ENCODE measurements at regions not wholly inside any gene's neighbourhood (a gene's known extent, or its start where the extent isn't known, plus 50 kb on each side); places are given as distances from the start of the nearest gene placed in this dataset.

DNA sequence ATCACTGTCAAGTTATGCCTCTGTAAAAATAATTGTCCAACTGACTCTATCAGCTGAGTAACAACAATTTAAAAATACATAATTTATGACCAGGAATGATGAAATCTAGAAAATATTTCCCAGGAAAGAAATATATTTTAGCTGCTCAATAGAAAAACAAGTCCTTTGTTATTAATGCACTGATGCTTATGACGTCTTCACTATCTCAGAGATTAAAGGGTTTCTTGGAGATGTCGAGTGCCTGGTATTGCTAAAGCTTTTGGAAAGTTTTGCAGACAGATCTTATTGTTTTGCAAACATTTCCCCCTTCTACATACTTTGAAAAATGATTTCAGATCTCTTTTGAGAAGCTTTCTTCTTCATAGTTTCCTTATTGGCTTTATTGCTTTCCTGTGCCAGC lies 154.6 kb upstream of the RPS6KA3 start:
- peaks cover 26% of the 10 kb centered on the region for H3K4me1 Mint-ChIP-seq
- no peak overlapping the region for H3K27ac Mint-ChIP-seq
- H3K4me3 Mint-ChIP-seq, result no peak overlapping the region
- no peaks in the 10 kb centered on the region for H3K27me3 Mint-ChIP-seq
- H3K36me3 Mint-ChIP-seq, result peaks cover 2% of the 10 kb centered on the region
- DNase-seq, result no peak
- peaks cover 1% of the 10 kb centered on the region for H3K9me3 Mint-ChIP-seq

DNA sequence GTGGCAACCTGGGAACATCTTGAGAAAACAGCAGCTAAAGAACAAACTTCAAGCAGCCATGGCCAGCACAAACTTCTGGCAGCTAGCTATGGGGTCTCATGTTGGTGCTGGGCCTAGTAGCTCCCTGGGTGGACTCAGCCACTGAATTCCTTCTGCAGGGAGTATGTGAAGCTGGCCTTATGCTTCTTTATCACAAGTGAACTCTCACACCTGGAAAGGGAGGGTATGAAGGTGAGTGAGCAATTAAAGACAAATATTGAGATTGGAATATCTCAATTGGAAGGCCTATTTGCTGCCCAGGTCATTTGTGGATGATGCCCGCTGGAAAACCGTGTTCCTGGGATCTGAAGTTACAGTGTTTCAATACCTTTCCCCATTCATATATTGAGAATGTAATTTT lies 153.3 kb upstream of the RPS6KA3 start:
- Mint-ChIP-seq H3K9me3 (peaks cover 1% of the 10 kb centered on the region), H3K36me3 (peaks cover 2% of the 10 kb centered on the region), H3K27me3 (no peaks in the 10 kb centered on the region), H3K27ac (no peak overlapping the region), H3K4me1 (peaks cover 26% of the 10 kb centered on the region), H3K4me3 (no peak overlapping the region)
- DNase-seq, result no peak

DNA sequence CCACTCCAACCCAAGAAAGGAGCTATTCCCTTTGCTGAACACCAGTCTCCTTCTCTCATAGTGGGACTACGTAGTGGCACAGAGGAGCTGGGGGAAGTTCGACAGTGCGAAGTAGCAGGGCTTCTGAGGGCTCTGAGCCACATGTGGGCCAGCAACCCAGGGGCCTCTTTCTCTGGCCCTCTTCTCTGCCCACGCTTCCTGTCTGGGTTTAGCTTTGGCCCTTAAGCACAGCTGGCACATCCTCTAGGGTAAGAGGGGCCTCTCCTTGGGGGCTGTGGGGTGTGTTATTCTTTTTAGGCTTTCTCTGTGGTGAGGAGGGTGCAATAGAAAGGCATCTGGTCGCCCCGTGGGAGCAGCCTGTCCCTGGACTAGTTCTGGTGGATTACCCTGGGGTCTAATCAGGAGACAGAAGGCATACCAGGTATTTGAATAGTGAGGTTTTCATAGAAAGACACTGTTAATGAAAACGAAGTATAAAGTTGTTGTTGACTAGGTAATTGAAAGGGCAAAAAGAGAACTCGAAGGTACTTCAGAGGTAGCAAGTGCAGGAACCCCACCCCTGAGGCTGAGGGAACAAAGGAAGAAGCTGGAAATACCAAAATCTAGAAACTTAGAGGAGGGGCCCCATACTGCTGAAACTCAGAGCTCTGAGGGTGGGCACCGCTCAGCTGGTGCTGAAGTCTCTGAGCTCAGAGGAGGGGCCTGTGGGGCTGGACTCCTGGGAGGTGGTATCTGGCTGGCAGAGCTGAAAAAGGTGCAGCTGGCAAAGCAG lies 151.9 kb upstream of the RPS6KA3 start:
- H3K4me1 Mint-ChIP-seq, result peaks cover 41% of the 10 kb centered on the region
- peak; percentile 21 for DNase-seq
- peak overlapping the region; percentile 81 for H3K27ac Mint-ChIP-seq
- peak overlapping the region; percentile 47 for H3K4me3 Mint-ChIP-seq
- no peaks in the 10 kb centered on the region for H3K36me3 Mint-ChIP-seq
- H3K27me3 Mint-ChIP-seq, result no peaks in the 10 kb centered on the region
- no peaks in the 10 kb centered on the region for H3K9me3 Mint-ChIP-seq

DNA sequence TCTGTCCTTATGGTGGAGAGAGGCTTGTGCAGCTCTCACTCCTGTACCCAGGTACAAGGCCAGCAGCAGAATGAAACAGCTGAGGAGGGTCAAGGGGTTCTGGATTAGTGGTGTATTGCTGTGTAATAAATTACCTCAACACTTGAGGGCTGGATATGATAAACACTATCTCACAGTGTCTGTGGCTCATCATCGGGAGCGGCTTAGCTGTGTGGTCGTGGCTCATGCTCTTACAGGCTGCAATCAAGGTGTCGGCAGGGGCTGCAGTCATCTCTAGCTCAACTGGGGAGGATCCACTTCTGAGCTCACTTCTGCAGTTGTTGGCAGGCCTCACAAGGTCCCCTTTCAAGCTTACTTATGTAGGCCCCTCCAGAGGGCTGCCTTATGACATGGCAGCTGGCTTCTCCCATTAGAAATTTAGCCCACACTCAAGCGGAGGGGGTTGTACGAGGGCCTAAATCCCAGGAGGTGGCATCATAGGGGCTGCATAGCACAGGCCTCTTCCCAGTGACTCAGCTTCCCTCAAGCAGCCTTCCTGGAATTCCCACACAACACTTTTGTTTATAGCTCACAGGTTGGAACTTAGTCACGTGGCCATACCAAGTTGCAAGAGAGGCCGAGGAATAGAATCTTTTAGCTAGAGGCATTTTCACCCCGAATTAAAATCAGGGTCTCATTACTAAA lies 148.2 kb upstream of the RPS6KA3 start:
- peaks cover 44% of the 10 kb centered on the region for H3K4me1 Mint-ChIP-seq

DNA sequence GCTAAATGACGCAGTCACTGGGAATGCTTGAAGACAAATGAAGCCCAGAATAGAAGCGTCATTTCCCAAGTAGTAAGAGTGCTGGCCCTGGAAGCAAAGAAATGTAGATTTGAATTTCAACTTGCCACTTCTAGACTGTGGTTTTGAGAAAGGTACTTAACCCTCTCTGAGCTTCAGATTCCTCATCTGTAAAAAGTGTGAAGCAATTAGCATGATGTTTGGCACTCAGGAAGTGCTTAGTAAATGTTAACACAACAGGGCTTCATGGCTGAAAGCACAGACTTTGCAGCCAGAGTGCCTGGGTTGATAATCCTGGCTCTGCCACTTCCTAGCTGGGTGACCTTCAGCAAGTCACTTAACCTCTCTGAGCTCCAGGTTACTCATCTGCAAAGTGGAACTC lies 147.4 kb upstream of the RPS6KA3 start:
- H3K4me3 Mint-ChIP-seq, result no peak overlapping the region
- no peak overlapping the region for H3K27ac Mint-ChIP-seq

More for the DNA sequence above, 148.2 kb upstream of the RPS6KA3 start:
- no peak for DNase-seq
- Mint-ChIP-seq H3K9me3 (no peaks in the 10 kb centered on the region), H3K27ac (peak overlapping the region; percentile 25), H3K36me3 (peaks cover 5% of the 10 kb centered on the region), H3K4me3 (no peak overlapping the region), H3K27me3 (no peaks in the 10 kb centered on the region)

DNA sequence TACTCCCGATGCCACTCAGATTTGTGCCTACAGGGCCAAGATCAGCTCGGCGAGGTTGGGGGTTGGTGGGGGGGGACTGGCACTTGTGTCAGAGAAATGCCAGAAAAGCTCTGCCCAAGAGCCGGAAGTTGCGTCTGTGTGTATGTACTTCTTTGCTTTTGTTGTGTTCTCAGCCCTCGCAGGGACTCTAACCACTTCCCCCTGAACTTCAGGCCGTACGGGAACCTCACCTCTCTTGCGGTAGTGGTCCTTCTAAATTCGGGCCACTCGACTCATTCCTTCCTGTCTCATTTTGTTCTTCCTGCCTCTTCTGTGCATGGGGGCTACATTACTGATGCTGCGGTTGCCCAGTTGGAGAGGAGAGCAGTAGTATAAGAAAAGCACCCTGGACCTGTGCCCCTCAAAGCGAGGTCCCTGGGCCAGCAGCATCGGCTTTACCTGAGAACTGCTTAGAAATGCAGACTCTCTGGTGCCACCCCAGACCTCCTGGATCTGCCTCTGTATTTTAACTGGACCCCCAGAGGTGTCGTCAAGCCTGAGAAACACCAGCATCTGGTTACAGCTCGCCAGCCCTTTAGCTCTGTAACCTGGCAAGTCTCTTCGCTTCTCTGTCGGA lies 146.3 kb upstream of the RPS6KA3 start:
- Mint-ChIP-seq H3K4me1 (peaks cover 31% of the 10 kb centered on the region), H3K36me3 (peaks cover 5% of the 10 kb centered on the region), H3K9me3 (peaks cover under 1% of the 10 kb centered on the region), H3K27me3 (no peaks in the 10 kb centered on the region), H3K27ac (peak overlapping the region; percentile 85), H3K4me3 (peak overlapping the region; percentile 56)
- peak; percentile 34 for DNase-seq

More for the DNA sequence above, 147.4 kb upstream of the RPS6KA3 start:
- Mint-ChIP-seq H3K27me3 (no peaks in the 10 kb centered on the region), H3K9me3 (no peaks in the 10 kb centered on the region), H3K36me3 (peaks cover 5% of the 10 kb centered on the region), H3K4me1 (peaks cover 40% of the 10 kb centered on the region)
- DNase-seq, result no peak

DNA sequence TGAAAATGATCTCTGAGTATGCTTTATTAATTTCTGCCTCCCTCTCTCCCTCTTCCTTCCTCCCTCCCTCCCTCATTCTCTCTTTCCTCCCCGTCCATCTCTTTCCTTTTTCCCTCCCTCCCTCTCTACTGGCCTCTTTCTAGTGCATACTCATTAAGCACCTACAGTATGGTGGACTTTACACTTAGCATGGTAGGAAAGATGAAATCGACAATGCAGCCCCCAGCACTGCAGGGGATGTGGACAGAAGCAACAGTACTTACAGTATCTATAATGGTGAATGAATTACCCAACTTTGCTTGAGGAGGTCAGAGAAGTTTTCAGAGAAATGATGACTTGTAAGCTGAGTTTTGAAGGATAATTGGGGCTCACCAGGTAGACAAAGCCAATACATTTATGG lies 143.8 kb upstream of the RPS6KA3 start:
- Mint-ChIP-seq H3K27ac (no peak overlapping the region), H3K4me1 (peaks cover 29% of the 10 kb centered on the region)

DNA sequence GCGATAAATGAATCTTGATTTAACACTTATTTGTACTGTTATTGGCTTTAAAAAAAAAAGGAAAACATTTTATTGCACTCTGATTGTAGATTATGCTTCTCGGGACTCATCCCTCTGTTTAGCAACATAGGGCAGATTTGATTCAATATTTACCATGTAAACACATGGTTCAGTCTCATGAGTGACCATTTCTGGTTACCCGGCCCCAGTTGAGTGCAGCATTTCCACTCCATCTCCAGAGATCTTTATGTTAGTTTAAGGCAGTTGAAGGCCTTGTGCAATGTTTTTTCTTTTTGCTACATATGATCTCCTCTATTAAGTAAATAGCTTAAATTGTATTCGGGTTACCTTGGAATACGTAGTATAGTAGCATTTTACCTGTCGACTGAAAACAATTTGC lies 143.3 kb upstream of the RPS6KA3 start:
- H3K4me3 Mint-ChIP-seq, result no peak overlapping the region
- peaks cover 1% of the 10 kb centered on the region for H3K9me3 Mint-ChIP-seq
- no peak overlapping the region for H3K27ac Mint-ChIP-seq
- no peaks in the 10 kb centered on the region for H3K27me3 Mint-ChIP-seq
- H3K36me3 Mint-ChIP-seq, result peaks cover 5% of the 10 kb centered on the region
- DNase-seq, result no peak
- peaks cover 28% of the 10 kb centered on the region for H3K4me1 Mint-ChIP-seq

More for the DNA sequence above, 143.8 kb upstream of the RPS6KA3 start:
- no peaks in the 10 kb centered on the region for H3K27me3 Mint-ChIP-seq
- peaks cover 5% of the 10 kb centered on the region for H3K36me3 Mint-ChIP-seq
- no peak for DNase-seq
- no peak overlapping the region for H3K4me3 Mint-ChIP-seq
- peaks cover 1% of the 10 kb centered on the region for H3K9me3 Mint-ChIP-seq

DNA sequence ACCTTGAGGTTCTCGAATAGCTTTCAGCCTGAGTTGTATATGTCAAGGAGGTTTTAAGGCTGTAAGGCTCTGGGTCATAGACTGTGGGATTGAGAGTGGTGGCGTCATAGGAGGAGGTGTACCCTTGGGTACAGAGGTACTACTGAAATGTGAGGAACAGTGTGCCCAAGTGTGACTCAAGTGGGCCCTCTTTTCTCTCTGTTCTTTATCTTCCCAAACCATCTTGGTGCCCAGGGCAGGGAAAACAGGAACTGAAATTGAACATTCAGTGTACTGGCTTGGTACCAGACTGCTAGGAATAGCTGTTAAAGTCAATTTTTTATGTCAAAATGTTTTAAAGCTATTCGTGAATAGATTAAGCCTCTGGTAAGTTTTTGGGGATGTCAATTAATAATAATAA lies 136.2 kb upstream of the RPS6KA3 start:
- DNase-seq, result no peak
- Mint-ChIP-seq H3K9me3 (peaks cover under 1% of the 10 kb centered on the region), H3K4me1 (peaks cover 5% of the 10 kb centered on the region), H3K27ac (no peak overlapping the region), H3K4me3 (no peak overlapping the region), H3K27me3 (no peaks in the 10 kb centered on the region), H3K36me3 (no peaks in the 10 kb centered on the region)

DNA sequence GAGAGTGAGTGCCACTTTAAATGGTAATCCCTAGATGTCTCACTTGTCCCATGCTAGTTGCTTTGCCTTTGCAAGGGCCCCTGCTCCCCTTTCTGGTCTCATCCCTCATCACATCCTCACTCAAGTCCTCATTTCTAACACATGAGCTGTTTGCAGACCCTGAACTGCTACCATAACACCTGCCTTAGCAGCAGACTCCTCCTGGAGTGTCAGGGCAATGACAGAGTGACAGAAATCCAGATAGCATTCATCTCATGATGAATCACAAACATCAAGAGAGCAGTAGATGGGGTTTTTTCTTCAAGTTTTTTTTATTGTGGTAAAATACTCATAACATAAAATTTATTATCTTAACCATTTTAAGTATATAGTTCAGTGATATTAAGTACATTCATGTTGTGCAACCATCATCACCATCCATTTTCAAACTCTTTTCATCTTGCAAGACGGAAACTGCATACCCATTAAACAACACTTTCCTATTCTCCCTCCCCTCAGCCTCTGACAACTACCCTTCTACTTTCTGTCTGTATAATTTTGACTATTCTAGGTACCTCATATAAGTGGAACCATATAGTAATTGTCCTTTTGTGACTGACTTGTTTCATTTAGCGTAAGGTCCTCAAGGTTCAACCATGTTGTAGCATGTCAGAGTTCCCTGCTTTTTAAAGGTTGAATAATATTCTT lies 133.2 kb upstream of the RPS6KA3 start:
- Mint-ChIP-seq H3K4me3 (no peak overlapping the region), H3K4me1 (peaks cover 7% of the 10 kb centered on the region), H3K27me3 (no peaks in the 10 kb centered on the region), H3K27ac (no peak overlapping the region), H3K9me3 (no peaks in the 10 kb centered on the region), H3K36me3 (no peaks in the 10 kb centered on the region)
- no peak for DNase-seq

DNA sequence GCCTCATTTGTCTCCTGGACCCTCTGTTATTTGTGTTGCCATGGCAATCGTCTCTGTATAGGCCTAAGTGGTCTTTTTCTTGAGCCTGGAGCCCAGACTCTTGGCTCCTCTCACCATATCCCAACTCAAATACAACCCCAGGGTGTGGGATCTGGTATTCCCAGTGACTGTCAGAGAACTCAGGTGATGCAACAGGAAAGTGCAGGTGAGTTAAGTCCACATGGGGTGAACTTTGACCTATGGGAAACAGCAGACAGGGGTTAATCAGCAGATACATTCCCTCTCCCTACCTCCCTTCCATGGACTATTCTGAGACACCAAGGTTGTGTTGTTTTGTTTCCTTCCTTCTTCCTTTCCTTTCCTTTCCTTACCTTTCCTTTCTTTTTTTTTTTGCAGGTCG lies 130.9 kb upstream of the RPS6KA3 start:
- Mint-ChIP-seq H3K27me3 (no peaks in the 10 kb centered on the region), H3K4me3 (no peak overlapping the region), H3K4me1 (peaks cover 11% of the 10 kb centered on the region), H3K27ac (no peak overlapping the region), H3K9me3 (no peaks in the 10 kb centered on the region), H3K36me3 (no peaks in the 10 kb centered on the region)
- no peak for DNase-seq

DNA sequence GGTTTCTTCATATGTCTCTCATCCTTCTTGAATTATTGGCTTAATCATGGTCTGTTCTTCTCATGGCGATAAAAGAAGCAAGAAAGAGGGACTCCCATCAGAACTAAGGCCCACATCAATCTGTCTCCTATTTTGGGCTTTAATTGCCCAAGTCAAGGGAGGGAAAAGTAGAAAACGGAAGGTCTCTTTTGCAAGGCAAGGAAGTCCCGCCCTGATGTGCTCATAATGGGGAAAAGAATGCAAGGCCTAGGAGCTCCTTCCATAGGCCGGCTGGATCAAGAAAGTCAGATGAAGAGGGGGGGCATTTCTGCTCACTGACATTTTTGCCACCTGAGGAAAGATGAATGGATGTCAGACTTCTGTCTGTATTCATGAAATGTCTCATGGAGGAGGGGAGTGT lies 127.7 kb upstream of the RPS6KA3 start:
- Mint-ChIP-seq H3K27ac (no peak overlapping the region), H3K9me3 (no peaks in the 10 kb centered on the region), H3K27me3 (no peaks in the 10 kb centered on the region), H3K4me1 (peaks cover 6% of the 10 kb centered on the region), H3K36me3 (no peaks in the 10 kb centered on the region), H3K4me3 (no peak overlapping the region)
- no peak for DNase-seq

DNA sequence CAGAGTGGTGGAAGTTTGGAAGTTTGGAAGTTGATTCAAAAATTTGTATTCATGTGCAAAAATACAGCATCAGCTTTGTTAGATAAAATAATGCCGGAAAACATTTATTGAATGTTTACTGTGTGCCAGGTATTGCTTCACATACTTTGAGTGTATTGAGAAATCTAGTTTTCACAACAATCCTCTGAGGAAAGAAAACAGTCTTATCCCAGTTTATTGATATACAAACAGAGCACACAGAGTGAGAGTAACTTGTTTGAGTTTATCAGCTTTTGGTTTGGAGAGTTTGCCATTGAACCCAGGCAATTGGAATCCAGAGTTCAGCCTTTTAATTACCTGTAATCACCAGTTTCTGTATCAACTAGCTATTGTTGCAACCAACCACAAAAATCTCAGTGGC lies 127.2 kb upstream of the RPS6KA3 start:
- Mint-ChIP-seq H3K27ac (no peak overlapping the region), H3K36me3 (no peaks in the 10 kb centered on the region), H3K4me1 (peaks cover 6% of the 10 kb centered on the region), H3K27me3 (no peaks in the 10 kb centered on the region), H3K4me3 (no peak overlapping the region), H3K9me3 (no peaks in the 10 kb centered on the region)
- no peak for DNase-seq

DNA sequence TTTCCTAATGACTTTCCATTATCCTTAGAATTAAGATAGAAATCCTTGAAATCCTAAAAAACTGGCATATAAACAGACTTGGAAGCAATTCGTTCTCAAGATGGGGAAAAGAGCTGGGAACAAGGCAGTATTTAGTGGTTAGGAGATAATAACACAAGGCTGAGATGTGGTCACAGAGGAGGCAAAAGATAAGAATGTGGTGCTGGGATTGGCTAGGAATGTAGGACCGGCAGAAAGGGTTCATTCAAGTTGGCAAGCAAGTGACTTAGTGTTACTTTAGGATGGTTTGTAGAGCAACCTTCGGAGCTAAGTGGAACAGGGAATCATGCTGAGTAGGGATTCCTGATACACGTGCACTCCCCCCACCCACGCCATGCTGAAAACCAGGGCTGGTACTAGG lies 121.9 kb upstream of the RPS6KA3 start:
- no peak for DNase-seq
- H3K27me3 Mint-ChIP-seq, result no peaks in the 10 kb centered on the region
- no peak overlapping the region for H3K27ac Mint-ChIP-seq
- no peaks in the 10 kb centered on the region for H3K36me3 Mint-ChIP-seq
- H3K4me1 Mint-ChIP-seq, result no peaks in the 10 kb centered on the region
- no peak overlapping the region for H3K4me3 Mint-ChIP-seq
- no peaks in the 10 kb centered on the region for H3K9me3 Mint-ChIP-seq

DNA sequence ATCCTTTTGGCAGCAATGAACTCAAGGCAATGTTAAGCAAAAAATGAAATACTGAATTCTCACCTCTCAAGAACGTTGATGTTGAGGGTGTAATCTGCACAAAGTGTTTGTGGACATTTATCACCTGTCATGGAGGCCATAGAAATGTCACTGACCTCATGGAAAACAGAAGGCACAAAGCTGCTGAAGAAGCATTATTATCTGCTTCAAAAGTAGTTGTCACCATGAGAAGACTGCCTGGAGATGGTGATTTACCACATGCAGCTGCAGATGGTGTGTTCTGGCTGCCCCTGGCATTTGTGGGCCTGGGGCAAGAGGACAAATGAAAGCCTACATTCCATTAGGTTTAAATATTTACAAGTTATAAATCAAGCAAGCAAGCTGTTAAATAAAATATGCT lies 116.8 kb upstream of the RPS6KA3 start:
- Mint-ChIP-seq H3K4me1 (peaks cover 10% of the 10 kb centered on the region), H3K4me3 (no peak overlapping the region), H3K27me3 (no peaks in the 10 kb centered on the region), H3K27ac (no peak overlapping the region), H3K9me3 (no peaks in the 10 kb centered on the region), H3K36me3 (no peaks in the 10 kb centered on the region)
- DNase-seq, result no peak

Data from activated naive CD8-positive, alpha-beta T cell treated with anti-CD3 and anti-CD28 coated beads for 36 hours (primary cell).